ENCODE measurements at regions not wholly inside any gene's neighbourhood (a gene's known extent, or its start where the extent isn't known, plus 50 kb on each side); places are given as distances from the start of the nearest gene placed in this dataset.
A peak's percentile ranks its signal among the peaks of the same experiment; 100 is the strongest.

DNA sequence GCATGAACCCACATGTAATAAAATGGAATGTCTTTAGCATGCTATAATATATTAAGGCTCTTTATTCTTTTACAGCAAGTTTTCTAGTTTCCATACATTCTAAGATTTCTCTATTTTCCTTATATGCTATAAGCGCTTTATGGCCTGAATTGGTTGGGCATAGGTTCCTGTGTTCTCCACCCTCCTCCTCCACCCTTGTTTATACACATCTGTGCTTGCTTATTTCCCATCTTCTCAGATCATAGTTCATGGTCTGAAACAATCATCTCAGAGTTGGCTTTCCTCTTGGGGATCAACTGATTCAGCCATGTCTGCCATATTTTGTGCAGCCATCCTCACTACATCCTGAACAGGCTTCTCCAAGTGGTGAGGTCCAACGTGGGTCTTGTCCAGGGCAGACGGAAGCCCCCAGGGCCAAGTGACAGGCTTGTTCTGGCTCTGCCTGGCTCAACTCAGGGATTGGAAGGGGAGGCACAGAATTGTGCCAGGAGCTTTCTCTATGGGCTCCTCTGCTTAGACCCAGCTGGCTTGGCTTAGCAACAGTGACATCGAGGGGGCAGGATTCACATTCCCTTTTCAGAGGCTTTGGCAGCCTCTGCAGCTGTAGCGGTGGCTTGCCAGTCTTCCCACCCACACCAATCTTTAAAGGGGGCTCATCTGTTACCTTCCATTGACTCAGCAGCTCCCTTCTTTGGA lies 327.3 kb downstream of the PTEN start:
- no peak for DNase-seq
- TF ChIP-seq CTCF (IDR thresholded peaks at IDR 0.05): no peak
- no peak for TF ChIP-seq POLR2A (IDR thresholded peaks at IDR 0.05)
- Histone ChIP-seq H3K4me3 (no peak overlapping the region), H3K4me1 (no peaks in the 10 kb centered on the region), H3K27me3 (no peaks in the 10 kb centered on the region), H3K36me3 (no peaks in the 10 kb centered on the region), H3K27ac (no peak overlapping the region), H3K9me3 (no peaks in the 10 kb centered on the region)

DNA sequence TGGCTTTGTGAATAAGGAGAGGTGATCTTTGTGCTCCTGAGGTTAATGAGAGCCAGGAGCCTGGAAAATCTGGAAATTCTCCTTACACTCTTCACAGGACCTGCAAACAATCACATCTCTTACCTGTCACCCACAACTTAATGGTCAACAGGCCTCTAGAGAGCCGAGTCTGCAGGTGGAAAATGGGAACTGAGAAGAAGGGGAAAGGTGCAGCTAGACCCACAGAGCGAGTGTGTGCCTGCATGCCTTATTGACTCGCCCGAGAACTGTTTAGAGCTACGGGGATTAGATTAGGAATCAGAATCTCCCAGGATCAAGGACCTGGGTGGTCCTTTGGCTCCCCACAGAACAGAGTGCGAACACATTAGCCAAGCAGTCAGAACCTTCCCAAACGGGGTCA lies 329.6 kb downstream of the PTEN start:
- TF ChIP-seq POLR2A (IDR thresholded peaks at IDR 0.05): no peak
- TF ChIP-seq CTCF (IDR thresholded peaks at IDR 0.05): no peak
- no peak overlapping the region for H3K4me3 ChIP-seq
- no peaks in the 10 kb centered on the region for H3K4me1 ChIP-seq
- H3K27ac ChIP-seq: no peak overlapping the region
- H3K27me3 ChIP-seq: no peaks in the 10 kb centered on the region
- no peaks in the 10 kb centered on the region for H3K9me3 ChIP-seq
- no peaks in the 10 kb centered on the region for H3K36me3 ChIP-seq
- DNase-seq: no peak

GRCh38 chr10:88194041-88194887 lies 330.8 kb downstream of the PTEN start:
- H3K36me3 ChIP-seq: no peaks in the 10 kb centered on the region
- DNase-seq: peak in 2 of 3 donors; percentile 27 to 56
- no peak overlapping the region for H3K4me3 ChIP-seq
- no peaks in the 10 kb centered on the region for H3K9me3 ChIP-seq
- TF ChIP-seq CTCF (IDR thresholded peaks at IDR 0.05) (no peak), POLR2A (IDR thresholded peaks at IDR 0.05) (no peak)
- H3K27me3 ChIP-seq: no peaks in the 10 kb centered on the region
- no peaks in the 10 kb centered on the region for H3K4me1 ChIP-seq
- no peak overlapping the region for H3K27ac ChIP-seq

- H3K4me1 ChIP-seq: no peaks in the 10 kb centered on the region
- no peak for TF ChIP-seq CTCF (IDR thresholded peaks at IDR 0.05)
- no peak for TF ChIP-seq POLR2A (IDR thresholded peaks at IDR 0.05)
- no peaks in the 10 kb centered on the region for H3K9me3 ChIP-seq
- H3K4me3 ChIP-seq: no peak overlapping the region
- no peaks in the 10 kb centered on the region for H3K27me3 ChIP-seq
- no peaks in the 10 kb centered on the region for H3K36me3 ChIP-seq
- DNase-seq: no peak
- H3K27ac ChIP-seq: no peak overlapping the region
Observed at GRCh38 chr10:88194961-88195367, 331.5 kb downstream of the PTEN start.

GRCh38 chr10:88195841-88196240 lies 332.4 kb downstream of the PTEN start:
- no peak for DNase-seq
- no peak overlapping the region for H3K27ac ChIP-seq
- TF ChIP-seq CTCF (IDR thresholded peaks at IDR 0.05): no peak
- TF ChIP-seq POLR2A (IDR thresholded peaks at IDR 0.05): no peak
- H3K9me3 ChIP-seq: no peaks in the 10 kb centered on the region
- no peak overlapping the region for H3K4me3 ChIP-seq
- no peaks in the 10 kb centered on the region for H3K4me1 ChIP-seq
- H3K36me3 ChIP-seq: no peaks in the 10 kb centered on the region
- H3K27me3 ChIP-seq: no peaks in the 10 kb centered on the region

All from Peyer's patch (tissue), 4 donors.